ENCODE measurements at regions not wholly inside any gene's neighbourhood (a gene's known extent, or its start where the extent isn't known, plus 50 kb on each side); places are given as distances from the start of the nearest gene placed in this dataset.

DNA sequence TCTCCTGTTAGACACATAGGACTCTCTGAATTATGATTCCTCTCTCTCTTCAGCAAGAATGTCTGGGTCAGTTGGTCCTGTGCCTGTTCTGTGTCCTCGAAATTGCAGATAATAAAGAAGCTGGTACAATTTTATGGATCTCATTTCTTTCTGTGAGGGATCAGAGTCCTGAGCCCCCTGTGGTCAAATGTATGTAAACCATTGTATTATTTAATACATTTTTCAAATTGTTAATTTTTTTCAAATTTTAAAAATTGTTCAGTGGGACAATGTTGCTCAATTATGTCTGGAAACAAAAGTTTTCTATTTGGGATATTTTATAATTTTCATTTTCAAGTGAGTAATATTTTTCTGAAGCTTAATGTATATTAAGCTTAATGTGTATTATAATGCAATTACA, 513.5 kb downstream of the CCER1 start:
- peaks cover 0 to 7% (median 0%) of the 10 kb centered on the region in 4 donors for H3K9me3 ChIP-seq (ENCODE audit: control insufficient read depth in 4 of 4, low read length in 3 of 4)
- H3K9ac ChIP-seq (ENCODE audit: low read depth in 1 of 2, low read length in 2 of 2), result no peak overlapping the region
- TF ChIP-seq YY1 (IDR thresholded peaks at IDR 0.05), result no peak
- no peak for TF ChIP-seq MAX (IDR thresholded peaks at IDR 0.05)
- TF ChIP-seq FOXA2 (IDR thresholded peaks at IDR 0.05), result no peak
- no peak for TF ChIP-seq GABPA (IDR thresholded peaks at IDR 0.05 in 1 of 2, conservative IDR thresholded peaks at IDR 0.05 in 1 of 2)
- TF ChIP-seq NR2F2 (IDR thresholded peaks at IDR 0.05), result no peak
- TF ChIP-seq, protein P1, sequence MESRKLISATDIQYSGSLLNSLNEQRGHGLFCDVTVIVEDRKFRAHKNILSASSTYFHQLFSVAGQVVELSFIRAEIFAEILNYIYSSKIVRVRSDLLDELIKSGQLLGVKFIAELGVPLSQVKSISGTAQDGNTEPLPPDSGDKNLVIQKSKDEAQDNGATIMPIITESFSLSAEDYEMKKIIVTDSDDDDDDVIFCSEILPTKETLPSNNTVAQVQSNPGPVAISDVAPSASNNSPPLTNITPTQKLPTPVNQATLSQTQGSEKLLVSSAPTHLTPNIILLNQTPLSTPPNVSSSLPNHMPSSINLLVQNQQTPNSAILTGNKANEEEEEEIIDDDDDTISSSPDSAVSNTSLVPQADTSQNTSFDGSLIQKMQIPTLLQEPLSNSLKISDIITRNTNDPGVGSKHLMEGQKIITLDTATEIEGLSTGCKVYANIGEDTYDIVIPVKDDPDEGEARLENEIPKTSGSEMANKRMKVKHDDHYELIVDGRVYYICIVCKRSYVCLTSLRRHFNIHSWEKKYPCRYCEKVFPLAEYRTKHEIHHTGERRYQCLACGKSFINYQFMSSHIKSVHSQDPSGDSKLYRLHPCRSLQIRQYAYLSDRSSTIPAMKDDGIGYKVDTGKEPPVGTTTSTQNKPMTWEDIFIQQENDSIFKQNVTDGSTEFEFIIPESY (IDR thresholded peaks at IDR 0.05), result no peak
- TF ChIP-seq JUND (IDR thresholded peaks at IDR 0.05), result no peak
- no peak for TF ChIP-seq ATF3 (IDR thresholded peaks at IDR 0.05)
- TF ChIP-seq RAD21 (IDR thresholded peaks at IDR 0.05), result no peak
- no peak for TF ChIP-seq FOXA1 (IDR thresholded peaks at IDR 0.05)
- TF ChIP-seq EGR1 (IDR thresholded peaks at IDR 0.05; ENCODE audit: low read depth in 2 of 2), result no peak
- H3K27ac ChIP-seq (ENCODE audit: low read depth in 1 of 2, low read length in 2 of 2), result no peak overlapping the region
- H3K4me3 ChIP-seq (ENCODE audit: low read depth in 1 of 3, low read length in 3 of 3), result no peak overlapping the region
- DNase-seq (ENCODE audit: low spot score), result no peak
- no peaks in the 10 kb centered on the region for H3K36me3 ChIP-seq (ENCODE audit: control insufficient read depth in 4 of 4, insufficient read depth in 3 of 4, low read depth in 1 of 4, low read length in 3 of 4)
- no peaks in the 10 kb centered on the region for H3K4me1 ChIP-seq (ENCODE audit: control insufficient read depth in 4 of 4, insufficient read depth in 4 of 4, low read length in 3 of 4)
- WGBS, result 84% methylated on average over 1 of the region's 1 CpG
- H3K27me3 ChIP-seq (ENCODE audit: control insufficient read depth in 4 of 4, insufficient read depth in 4 of 4, low read length in 3 of 4), result no peaks in the 10 kb centered on the region

DNA sequence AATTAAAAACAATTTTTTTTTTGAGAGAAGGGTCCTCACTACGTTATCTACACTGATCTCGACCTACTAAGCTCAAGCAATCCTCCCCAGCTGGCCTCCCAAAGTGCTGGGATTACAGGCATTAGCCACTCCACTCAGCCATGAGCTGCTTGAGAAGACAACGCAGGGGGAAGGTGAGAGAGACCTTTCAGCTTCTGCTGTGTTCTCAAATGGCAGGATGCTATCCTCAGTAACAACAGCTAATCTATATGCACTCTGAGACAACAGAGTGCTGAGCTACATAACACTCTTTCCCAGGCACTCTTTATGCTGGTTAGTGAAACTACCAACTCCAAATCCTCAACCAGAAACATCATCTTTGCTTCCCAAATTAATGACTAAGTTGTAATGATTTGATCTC, 526.1 kb downstream of the CCER1 start:
- H3K9me3 ChIP-seq (ENCODE audit: control insufficient read depth in 4 of 4, low read length in 3 of 4), result no peaks in the 10 kb centered on the region
- H3K4me1 ChIP-seq (ENCODE audit: control insufficient read depth in 4 of 4, insufficient read depth in 4 of 4, low read length in 3 of 4), result no peaks in the 10 kb centered on the region
- TF ChIP-seq, protein P1 (IDR thresholded peaks at IDR 0.05), result no peak
- TF ChIP-seq YY1 (IDR thresholded peaks at IDR 0.05) (no peak), HNF4G (IDR thresholded peaks at IDR 0.05) (no peak), MAX (IDR thresholded peaks at IDR 0.05) (no peak), FOXA2 (IDR thresholded peaks at IDR 0.05) (no peak), RAD21 (IDR thresholded peaks at IDR 0.05) (no peak), NR2F2 (IDR thresholded peaks at IDR 0.05) (no peak)
- TF ChIP-seq, protein P2, sequence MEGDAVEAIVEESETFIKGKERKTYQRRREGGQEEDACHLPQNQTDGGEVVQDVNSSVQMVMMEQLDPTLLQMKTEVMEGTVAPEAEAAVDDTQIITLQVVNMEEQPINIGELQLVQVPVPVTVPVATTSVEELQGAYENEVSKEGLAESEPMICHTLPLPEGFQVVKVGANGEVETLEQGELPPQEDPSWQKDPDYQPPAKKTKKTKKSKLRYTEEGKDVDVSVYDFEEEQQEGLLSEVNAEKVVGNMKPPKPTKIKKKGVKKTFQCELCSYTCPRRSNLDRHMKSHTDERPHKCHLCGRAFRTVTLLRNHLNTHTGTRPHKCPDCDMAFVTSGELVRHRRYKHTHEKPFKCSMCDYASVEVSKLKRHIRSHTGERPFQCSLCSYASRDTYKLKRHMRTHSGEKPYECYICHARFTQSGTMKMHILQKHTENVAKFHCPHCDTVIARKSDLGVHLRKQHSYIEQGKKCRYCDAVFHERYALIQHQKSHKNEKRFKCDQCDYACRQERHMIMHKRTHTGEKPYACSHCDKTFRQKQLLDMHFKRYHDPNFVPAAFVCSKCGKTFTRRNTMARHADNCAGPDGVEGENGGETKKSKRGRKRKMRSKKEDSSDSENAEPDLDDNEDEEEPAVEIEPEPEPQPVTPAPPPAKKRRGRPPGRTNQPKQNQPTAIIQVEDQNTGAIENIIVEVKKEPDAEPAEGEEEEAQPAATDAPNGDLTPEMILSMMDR (IDR thresholded peaks at IDR 0.05; ENCODE audit: low read depth, low read length, missing input control), result no peak
- H3K36me3 ChIP-seq (ENCODE audit: control insufficient read depth in 4 of 4, insufficient read depth in 3 of 4, low read depth in 1 of 4, low read length in 3 of 4), result no peaks in the 10 kb centered on the region
- H3K27me3 ChIP-seq (ENCODE audit: control insufficient read depth in 4 of 4, insufficient read depth in 4 of 4, low read length in 3 of 4), result no peaks in the 10 kb centered on the region
- no peak overlapping the region for H3K27ac ChIP-seq (ENCODE audit: low read depth in 1 of 2, low read length in 2 of 2)
- no peak for DNase-seq (ENCODE audit: low spot score)
- no peak overlapping the region for H3K4me3 ChIP-seq (ENCODE audit: low read depth in 1 of 3, low read length in 3 of 3)
- WGBS, result 57% methylated on average over 3 of the region's 3 CpGs
- H3K9ac ChIP-seq (ENCODE audit: low read depth in 1 of 2, low read length in 2 of 2), result no peak overlapping the region
